Endothelial cell of umbilical vein (primary cell): ENCODE measurements at regions not wholly inside any gene's neighbourhood (a gene's known extent, or its start where the extent isn't known, plus 50 kb on each side); places are given as distances from the start of the nearest gene placed in this dataset.

Experiments used
- POLR2A ChIP-seq: IDR thresholded peaks from 2 replicates; pipeline ENCODE4 v1.6.1; 2012; ENCODE audit warnings: low read depth, mild to moderate bottlenecking, control low read depth, low read length
- POLR2AphosphoS5 ChIP-seq: IDR thresholded peaks from 2 replicates; pipeline ENCODE4 v1.6.1; 2012; ENCODE audit warnings: low read depth, mild to moderate bottlenecking, control low read depth, low read length, moderate library complexity; ENCODE audit not compliant: insufficient read depth
- TF ChIP-seq, protein P1 (sequence below), 2 donors: IDR thresholded peaks; 1 replicate in 1 of 2; 2 replicates in 1 of 2; pipeline ENCODE4 v1.5.1; 2011; ENCODE audit warnings: low read length in 2 of 2, mild to moderate bottlenecking in 2 of 2, moderate library complexity in 2 of 2, control low read depth in 1 of 2, inconsistent platforms in 1 of 2, low read depth in 1 of 2; ENCODE audit not compliant: insufficient read depth in 1 of 2; ENCODE audit errors: extremely low read depth in 1 of 2

DNA sequence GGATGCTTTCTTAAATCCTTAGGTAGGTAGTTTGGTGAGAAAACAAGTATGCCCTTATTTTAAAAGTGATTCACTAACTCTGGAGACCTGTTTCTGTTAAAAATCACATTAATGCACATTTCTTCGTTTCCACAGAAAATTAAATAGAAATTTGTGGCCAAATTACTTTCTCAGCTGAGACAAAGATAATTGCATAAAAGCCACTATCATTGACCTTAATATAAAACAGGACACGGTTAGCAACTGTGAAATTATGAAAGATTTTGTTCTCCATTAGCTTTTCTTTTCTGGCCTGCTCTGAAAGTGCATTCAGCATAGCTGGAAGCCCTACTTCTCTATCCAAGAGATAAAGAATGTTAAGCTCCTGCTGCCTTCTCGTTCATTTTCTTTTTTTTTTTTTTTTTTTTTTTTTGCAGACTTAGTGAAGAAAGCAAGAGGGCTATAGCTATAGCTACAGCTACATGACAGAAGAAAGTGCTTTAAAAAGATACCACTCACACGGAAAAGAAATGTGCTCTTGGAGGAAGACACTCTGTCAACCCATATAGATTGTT lies 576.9 kb downstream of the OTOL1 start:
- TF ChIP-seq, protein P1, sequence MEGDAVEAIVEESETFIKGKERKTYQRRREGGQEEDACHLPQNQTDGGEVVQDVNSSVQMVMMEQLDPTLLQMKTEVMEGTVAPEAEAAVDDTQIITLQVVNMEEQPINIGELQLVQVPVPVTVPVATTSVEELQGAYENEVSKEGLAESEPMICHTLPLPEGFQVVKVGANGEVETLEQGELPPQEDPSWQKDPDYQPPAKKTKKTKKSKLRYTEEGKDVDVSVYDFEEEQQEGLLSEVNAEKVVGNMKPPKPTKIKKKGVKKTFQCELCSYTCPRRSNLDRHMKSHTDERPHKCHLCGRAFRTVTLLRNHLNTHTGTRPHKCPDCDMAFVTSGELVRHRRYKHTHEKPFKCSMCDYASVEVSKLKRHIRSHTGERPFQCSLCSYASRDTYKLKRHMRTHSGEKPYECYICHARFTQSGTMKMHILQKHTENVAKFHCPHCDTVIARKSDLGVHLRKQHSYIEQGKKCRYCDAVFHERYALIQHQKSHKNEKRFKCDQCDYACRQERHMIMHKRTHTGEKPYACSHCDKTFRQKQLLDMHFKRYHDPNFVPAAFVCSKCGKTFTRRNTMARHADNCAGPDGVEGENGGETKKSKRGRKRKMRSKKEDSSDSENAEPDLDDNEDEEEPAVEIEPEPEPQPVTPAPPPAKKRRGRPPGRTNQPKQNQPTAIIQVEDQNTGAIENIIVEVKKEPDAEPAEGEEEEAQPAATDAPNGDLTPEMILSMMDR (IDR thresholded peaks at IDR 0.05; ENCODE audit: extremely low read depth in 1 of 2, insufficient read depth in 1 of 2, low read depth in 1 of 2, low read length in 2 of 2), result no peak
- TF ChIP-seq POLR2A, result no peak
- no peak for TF ChIP-seq POLR2AphosphoS5
